ENCODE measurements at regions not wholly inside any gene's neighbourhood (a gene's known extent, or its start where the extent isn't known, plus 50 kb on each side); places are given as distances from the start of the nearest gene placed in this dataset.

- TF ChIP-seq POLR2A (IDR thresholded peaks at IDR 0.05) = no peak
- TF ChIP-seq, protein P1, sequence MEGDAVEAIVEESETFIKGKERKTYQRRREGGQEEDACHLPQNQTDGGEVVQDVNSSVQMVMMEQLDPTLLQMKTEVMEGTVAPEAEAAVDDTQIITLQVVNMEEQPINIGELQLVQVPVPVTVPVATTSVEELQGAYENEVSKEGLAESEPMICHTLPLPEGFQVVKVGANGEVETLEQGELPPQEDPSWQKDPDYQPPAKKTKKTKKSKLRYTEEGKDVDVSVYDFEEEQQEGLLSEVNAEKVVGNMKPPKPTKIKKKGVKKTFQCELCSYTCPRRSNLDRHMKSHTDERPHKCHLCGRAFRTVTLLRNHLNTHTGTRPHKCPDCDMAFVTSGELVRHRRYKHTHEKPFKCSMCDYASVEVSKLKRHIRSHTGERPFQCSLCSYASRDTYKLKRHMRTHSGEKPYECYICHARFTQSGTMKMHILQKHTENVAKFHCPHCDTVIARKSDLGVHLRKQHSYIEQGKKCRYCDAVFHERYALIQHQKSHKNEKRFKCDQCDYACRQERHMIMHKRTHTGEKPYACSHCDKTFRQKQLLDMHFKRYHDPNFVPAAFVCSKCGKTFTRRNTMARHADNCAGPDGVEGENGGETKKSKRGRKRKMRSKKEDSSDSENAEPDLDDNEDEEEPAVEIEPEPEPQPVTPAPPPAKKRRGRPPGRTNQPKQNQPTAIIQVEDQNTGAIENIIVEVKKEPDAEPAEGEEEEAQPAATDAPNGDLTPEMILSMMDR (IDR thresholded peaks at IDR 0.05) = no peak
These were observed 81.5 kb upstream of the MAPK10 start for GRCh38 chr4:86441175-86441936.

All from Peyer's patch (tissue), 4 donors.